ENCODE measurements at regions not wholly inside any gene's neighbourhood (a gene's known extent, or its start where the extent isn't known, plus 50 kb on each side); places are given as distances from the start of the nearest gene placed in this dataset.

GRCh38 chr2:60223859-60224258, 329.6 kb downstream of the BCL11A start:
- TF ChIP-seq, protein P1, sequence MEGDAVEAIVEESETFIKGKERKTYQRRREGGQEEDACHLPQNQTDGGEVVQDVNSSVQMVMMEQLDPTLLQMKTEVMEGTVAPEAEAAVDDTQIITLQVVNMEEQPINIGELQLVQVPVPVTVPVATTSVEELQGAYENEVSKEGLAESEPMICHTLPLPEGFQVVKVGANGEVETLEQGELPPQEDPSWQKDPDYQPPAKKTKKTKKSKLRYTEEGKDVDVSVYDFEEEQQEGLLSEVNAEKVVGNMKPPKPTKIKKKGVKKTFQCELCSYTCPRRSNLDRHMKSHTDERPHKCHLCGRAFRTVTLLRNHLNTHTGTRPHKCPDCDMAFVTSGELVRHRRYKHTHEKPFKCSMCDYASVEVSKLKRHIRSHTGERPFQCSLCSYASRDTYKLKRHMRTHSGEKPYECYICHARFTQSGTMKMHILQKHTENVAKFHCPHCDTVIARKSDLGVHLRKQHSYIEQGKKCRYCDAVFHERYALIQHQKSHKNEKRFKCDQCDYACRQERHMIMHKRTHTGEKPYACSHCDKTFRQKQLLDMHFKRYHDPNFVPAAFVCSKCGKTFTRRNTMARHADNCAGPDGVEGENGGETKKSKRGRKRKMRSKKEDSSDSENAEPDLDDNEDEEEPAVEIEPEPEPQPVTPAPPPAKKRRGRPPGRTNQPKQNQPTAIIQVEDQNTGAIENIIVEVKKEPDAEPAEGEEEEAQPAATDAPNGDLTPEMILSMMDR (IDR thresholded peaks at IDR 0.05; ENCODE audit: low read depth, low read length, missing control alignments), result no peak
- no peak for DNase-seq (ENCODE audit: low read depth)
- no peak overlapping the region for H3K4me3 ChIP-seq (ENCODE audit: low read depth, low read length)

GRCh38 chr2:60221098-60221497, 332.4 kb downstream of the BCL11A start:
- no peak overlapping the region for H3K4me3 ChIP-seq (ENCODE audit: low read depth, low read length)
- DNase-seq (ENCODE audit: low read depth), result no peak
- TF ChIP-seq, protein P1 (IDR thresholded peaks at IDR 0.05; ENCODE audit: low read depth, low read length, missing control alignments), result no peak

- H3K4me3 ChIP-seq (ENCODE audit: low read depth, low read length), result no peak overlapping the region
- TF ChIP-seq, protein P1 (IDR thresholded peaks at IDR 0.05; ENCODE audit: low read depth, low read length, missing control alignments), result no peak
- DNase-seq (ENCODE audit: low read depth), result no peak
Measured at GRCh38 chr2:60219536-60219935, 333.9 kb downstream of the BCL11A start.

- TF ChIP-seq, protein P1 (IDR thresholded peaks at IDR 0.05; ENCODE audit: low read depth, low read length, missing control alignments), result no peak
- no peak for DNase-seq (ENCODE audit: low read depth)
- no peak overlapping the region for H3K4me3 ChIP-seq (ENCODE audit: low read depth, low read length)
Measured at GRCh38 chr2:60216452-60216995, 336.9 kb downstream of the BCL11A start.

DNA sequence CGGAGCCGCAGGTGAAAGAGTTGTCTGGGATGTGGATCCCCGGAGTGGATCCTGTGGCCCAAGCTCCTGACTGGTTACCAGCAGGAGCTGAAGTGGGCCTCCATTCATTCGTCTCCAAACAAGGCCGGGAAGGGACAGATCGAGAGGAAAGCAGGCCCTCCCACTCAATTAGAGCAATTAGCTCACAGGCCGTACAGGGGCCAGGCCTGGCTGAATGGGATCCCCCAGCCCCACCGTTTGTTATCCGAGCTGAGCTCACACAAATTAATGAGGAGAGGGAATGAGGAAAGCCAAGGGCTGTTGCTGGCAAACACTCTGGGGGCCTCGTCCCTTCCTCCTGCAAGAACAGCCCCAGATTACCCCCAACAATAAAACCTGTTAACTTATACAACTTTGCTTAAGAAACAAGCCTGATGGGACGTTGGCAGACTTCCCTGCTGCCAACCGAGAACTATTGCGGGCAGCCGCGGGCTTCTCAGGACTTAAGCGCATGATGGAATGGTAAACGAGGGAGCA, 338.0 kb downstream of the BCL11A start:
- H3K4me3 ChIP-seq (ENCODE audit: low read depth, low read length), result no peak overlapping the region
- no peak for DNase-seq (ENCODE audit: low read depth)
- TF ChIP-seq, protein P1 (IDR thresholded peaks at IDR 0.05; ENCODE audit: low read depth, low read length, missing control alignments), result no peak

DNA sequence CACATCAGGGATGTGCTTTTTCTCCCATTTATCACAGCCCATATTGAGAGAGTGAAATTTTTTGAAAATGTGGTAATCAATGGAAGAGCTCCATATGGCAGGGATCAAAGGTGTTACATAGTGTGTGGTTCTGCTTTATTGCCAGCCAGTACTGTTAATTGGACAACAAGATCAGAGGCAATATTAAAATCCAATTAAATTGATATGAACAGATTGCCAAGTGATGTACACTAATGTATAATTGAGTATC, 338.9 kb downstream of the BCL11A start:
- TF ChIP-seq, protein P1 (IDR thresholded peaks at IDR 0.05; ENCODE audit: low read depth, low read length, missing control alignments), result no peak
- no peak for DNase-seq (ENCODE audit: low read depth)
- no peak overlapping the region for H3K4me3 ChIP-seq (ENCODE audit: low read depth, low read length)

- H3K4me3 ChIP-seq (ENCODE audit: low read depth, low read length), result no peak overlapping the region
- TF ChIP-seq, protein P1 (IDR thresholded peaks at IDR 0.05; ENCODE audit: low read depth, low read length, missing control alignments), result no peak
- no peak for DNase-seq (ENCODE audit: low read depth)
Measured at GRCh38 chr2:60213865-60214625, 339.4 kb downstream of the BCL11A start.
